ENCODE measurements at regions not wholly inside any gene's neighbourhood (a gene's known extent, or its start where the extent isn't known, plus 50 kb on each side); places are given as distances from the start of the nearest gene placed in this dataset.

DNA sequence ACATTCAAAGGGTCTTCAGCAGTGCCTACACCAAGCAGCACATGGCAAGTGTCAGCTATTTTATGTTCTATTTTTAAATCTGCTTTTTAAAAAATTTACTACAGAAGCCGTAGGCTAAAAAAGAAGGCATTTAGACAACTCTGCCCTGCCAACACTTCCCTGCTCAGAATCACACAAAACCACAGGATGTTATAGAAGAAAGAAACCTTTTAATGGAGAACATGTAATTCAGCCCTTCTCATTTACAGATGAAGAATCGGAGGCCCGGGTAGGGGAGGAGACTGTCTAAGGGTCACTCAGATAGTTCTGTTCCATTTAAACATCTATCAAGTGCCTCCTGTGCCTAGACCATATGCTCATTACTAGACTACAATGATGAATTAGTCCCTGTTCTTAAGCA, 171.8 kb upstream of the NTF3 start:
- no peaks in the 10 kb centered on the region for H3K36me3 ChIP-seq
- DNase-seq: no peak
- H3K4me3 ChIP-seq: no peak overlapping the region
- H3K4me1 ChIP-seq: peaks cover 0 to 8% (median 0%) of the 10 kb centered on the region in 4 donors
- H3K9me3 ChIP-seq: no peaks in the 10 kb centered on the region
- no peaks in the 10 kb centered on the region for H3K27me3 ChIP-seq
- H3K27ac ChIP-seq: peak overlapping the region in 3 of 4 donors; percentile 17 to 56 (median 55)
- TF ChIP-seq, protein P1, sequence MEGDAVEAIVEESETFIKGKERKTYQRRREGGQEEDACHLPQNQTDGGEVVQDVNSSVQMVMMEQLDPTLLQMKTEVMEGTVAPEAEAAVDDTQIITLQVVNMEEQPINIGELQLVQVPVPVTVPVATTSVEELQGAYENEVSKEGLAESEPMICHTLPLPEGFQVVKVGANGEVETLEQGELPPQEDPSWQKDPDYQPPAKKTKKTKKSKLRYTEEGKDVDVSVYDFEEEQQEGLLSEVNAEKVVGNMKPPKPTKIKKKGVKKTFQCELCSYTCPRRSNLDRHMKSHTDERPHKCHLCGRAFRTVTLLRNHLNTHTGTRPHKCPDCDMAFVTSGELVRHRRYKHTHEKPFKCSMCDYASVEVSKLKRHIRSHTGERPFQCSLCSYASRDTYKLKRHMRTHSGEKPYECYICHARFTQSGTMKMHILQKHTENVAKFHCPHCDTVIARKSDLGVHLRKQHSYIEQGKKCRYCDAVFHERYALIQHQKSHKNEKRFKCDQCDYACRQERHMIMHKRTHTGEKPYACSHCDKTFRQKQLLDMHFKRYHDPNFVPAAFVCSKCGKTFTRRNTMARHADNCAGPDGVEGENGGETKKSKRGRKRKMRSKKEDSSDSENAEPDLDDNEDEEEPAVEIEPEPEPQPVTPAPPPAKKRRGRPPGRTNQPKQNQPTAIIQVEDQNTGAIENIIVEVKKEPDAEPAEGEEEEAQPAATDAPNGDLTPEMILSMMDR (IDR thresholded peaks at IDR 0.05): no peak
- no peak for TF ChIP-seq POLR2A (IDR thresholded peaks at IDR 0.05)

DNA sequence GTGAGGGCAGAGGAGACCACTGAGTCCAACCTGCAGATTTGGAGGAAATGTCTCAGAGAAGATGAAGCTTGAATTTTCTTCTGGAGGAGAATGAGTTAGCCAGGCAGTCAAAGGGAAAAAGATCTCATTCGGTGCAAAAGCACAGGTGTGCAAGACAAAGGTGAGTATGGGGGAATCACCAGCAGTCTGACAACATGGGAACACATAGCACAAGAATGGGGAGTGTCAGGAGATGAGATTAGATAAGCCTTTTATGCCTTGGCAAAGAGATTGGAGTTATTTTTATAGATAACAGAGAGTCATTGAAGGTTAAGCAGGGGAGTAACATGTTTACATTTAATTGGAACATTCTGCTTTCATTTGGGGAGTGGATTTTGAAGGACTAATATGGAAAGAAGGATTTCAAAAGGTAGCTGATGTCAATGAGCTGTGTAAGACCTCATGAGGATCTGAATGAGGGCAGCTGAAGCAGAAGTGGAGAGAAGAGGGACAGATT, 171.3 kb upstream of the NTF3 start:
- no peaks in the 10 kb centered on the region for H3K27me3 ChIP-seq
- H3K9me3 ChIP-seq: no peaks in the 10 kb centered on the region
- no peaks in the 10 kb centered on the region for H3K36me3 ChIP-seq
- H3K4me1 ChIP-seq: peaks cover 0 to 8% (median 0%) of the 10 kb centered on the region in 4 donors
- H3K27ac ChIP-seq: peak overlapping the region in 3 of 4 donors; percentile 17 to 63 (median 55)
- no peak for DNase-seq
- H3K4me3 ChIP-seq: no peak overlapping the region
- TF ChIP-seq POLR2A (IDR thresholded peaks at IDR 0.05): no peak
- TF ChIP-seq, protein P1 (IDR thresholded peaks at IDR 0.05): no peak

DNA sequence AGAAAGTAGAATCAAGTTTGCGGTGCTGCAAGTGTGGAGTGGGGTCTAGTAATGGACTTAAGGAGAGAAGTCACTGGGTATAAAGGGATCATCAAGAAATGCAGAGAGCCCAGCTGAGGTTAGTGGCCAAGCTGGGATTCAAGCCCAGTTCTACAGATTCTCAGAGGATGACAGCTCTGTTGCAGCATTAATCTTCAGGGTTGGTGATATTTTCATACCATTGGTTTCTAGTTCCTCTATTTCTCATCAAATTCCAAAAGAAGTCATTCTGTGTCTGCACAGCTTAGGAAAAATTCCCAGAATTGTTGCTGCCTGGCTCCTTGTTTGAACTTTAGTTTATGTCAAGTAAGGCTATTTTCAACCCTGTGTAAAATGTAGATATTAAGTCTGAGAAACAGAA, 169.5 kb upstream of the NTF3 start:
- H3K9me3 ChIP-seq: no peaks in the 10 kb centered on the region
- peaks cover 0 to 8% (median 0%) of the 10 kb centered on the region in 4 donors for H3K4me1 ChIP-seq
- TF ChIP-seq, protein P1 (IDR thresholded peaks at IDR 0.05): no peak
- TF ChIP-seq POLR2A (IDR thresholded peaks at IDR 0.05): no peak
- H3K27ac ChIP-seq: no peak overlapping the region
- H3K27me3 ChIP-seq: no peaks in the 10 kb centered on the region
- no peak overlapping the region for H3K4me3 ChIP-seq
- no peaks in the 10 kb centered on the region for H3K36me3 ChIP-seq
- DNase-seq: no peak

DNA sequence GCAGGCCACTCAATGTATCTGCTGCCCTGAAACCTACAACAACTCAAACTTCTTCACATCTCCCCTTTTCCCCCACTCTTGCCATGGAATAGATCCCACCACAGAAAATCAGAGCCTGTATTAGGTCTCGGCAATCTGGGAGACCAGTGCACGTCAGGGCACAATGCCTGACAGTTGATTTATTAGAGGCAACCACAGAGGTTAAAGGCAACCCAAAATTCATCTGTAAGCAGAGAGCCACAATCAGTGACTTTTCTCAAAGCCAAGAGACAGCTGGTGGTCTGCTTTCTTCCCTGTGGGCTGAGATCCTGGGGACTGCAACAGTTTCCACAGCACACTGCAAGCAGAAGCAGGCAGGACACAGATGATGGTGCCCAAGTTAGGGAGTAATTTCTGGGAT, 169.0 kb upstream of the NTF3 start:
- Histone ChIP-seq H3K27me3 (no peaks in the 10 kb centered on the region), H3K4me1 (peaks cover 0 to 8% (median 0%) of the 10 kb centered on the region in 4 donors), H3K9me3 (no peaks in the 10 kb centered on the region), H3K4me3 (no peak overlapping the region), H3K27ac (no peak overlapping the region), H3K36me3 (no peaks in the 10 kb centered on the region)
- no peak for DNase-seq
- TF ChIP-seq, protein P1 (IDR thresholded peaks at IDR 0.05): no peak
- TF ChIP-seq POLR2A (IDR thresholded peaks at IDR 0.05): no peak

DNA sequence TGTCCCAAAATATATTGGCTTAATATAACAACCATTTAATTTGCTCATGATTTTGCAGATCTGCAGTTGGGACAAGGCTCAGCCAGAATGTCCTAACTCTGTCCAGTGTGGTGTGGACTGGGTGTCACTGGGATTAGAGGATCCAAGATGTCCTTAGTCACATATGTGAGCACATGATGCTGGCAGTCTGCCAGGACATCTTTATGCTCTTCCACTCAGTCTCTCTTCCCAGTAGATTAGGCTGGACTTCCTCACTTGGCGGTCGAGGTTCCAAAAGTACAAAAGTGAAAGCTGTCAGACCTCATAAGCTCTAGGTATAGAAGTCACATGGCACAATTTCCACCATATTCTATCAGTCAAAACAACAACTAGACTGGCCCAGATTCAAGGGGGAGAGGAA, 167.9 kb upstream of the NTF3 start:
- Histone ChIP-seq H3K4me1 (peaks cover 0 to 16% (median 0%) of the 10 kb centered on the region in 4 donors), H3K27ac (peak overlapping the region in 1 of 4 donors; percentile 12), H3K27me3 (no peaks in the 10 kb centered on the region), H3K36me3 (no peaks in the 10 kb centered on the region), H3K9me3 (no peaks in the 10 kb centered on the region), H3K4me3 (no peak overlapping the region)
- peak in 1 of 3 donors; percentile 79 for DNase-seq
- TF ChIP-seq, protein P1 (IDR thresholded peaks at IDR 0.05): no peak

Data from Peyer's patch (tissue), 4 donors.